Upper lobe of left lung (tissue), 6 donors: ENCODE measurements at regions not wholly inside any gene's neighbourhood (a gene's known extent, or its start where the extent isn't known, plus 50 kb on each side); places are given as distances from the start of the nearest gene placed in this dataset.

Source experiments
- ATAC-seq, 2 donors: fragments of 200-7000 bp; cut with Tn5 transposase; one replicate each; pipeline ENCODE4 v1.9.1; 2022; ENCODE audit warnings: mild to moderate bottlenecking in 2 of 2, moderate library complexity in 2 of 2; ENCODE audit not compliant: low FRiP score in 2 of 2
- DNase-seq, 2 donors: peaks; one replicate each; pipeline ENCODE4 v3.0.0-alpha.2; 2019 to 2020
- H3K27ac ChIP-seq, 4 donors: fragments of 200-600 bp; sonication (generic); one replicate each; pipeline ENCODE4 v1.5.1; 2016 to 2019
- H3K27me3 ChIP-seq, 4 donors: fragments of 200-600 bp; sonication (generic); one replicate each; pipeline ENCODE4 v1.5.1; 2017 to 2019
- H3K36me3 ChIP-seq, 4 donors: fragments of 200-600 bp; sonication (generic); one replicate each; pipeline ENCODE4 v1.5.1; 2016 to 2019
- H3K4me1 ChIP-seq, 4 donors: fragments of 200-600 bp; sonication (generic); one replicate each; pipeline ENCODE4 v1.5.1; 2018 to 2019
- H3K4me3 ChIP-seq, 4 donors: fragments of 200-600 bp; sonication (generic); one replicate each; pipeline ENCODE4 v1.5.1; 2017 to 2019; ENCODE audit warnings: mild to moderate bottlenecking in 2 of 4, moderate library complexity in 1 of 4
- H3K9me3 ChIP-seq, 4 donors: fragments of 200-600 bp; sonication (generic); one replicate each; pipeline ENCODE4 v1.5.1; 2018 to 2019
- EP300 ChIP-seq, 4 donors: sonication (generic); formaldehyde crosslinking; IDR thresholded peaks; one replicate each; pipeline ENCODE4 v1.5.1; 2017; ENCODE audit warnings: antibody characterized with exemption in 4 of 4, control low read depth in 2 of 4
- POLR2A ChIP-seq, 4 donors: fragments of 450-650 bp; IDR thresholded peaks; one replicate each; pipeline ENCODE4 v1.5.1; 2016 to 2017; ENCODE audit warnings: antibody characterized with exemption in 4 of 4, mild to moderate bottlenecking in 2 of 4
- POLR2AphosphoS5 ChIP-seq, 2 donors: sonication (generic); formaldehyde crosslinking; IDR thresholded peaks; one replicate each; pipeline ENCODE4 v1.5.1; 2017; ENCODE audit warnings: antibody characterized with exemption in 2 of 2
- WGBS, 2 donors: methylation state at CpG; one replicate each; pipeline ENCODE4 v1.1.5; 2017 to 2018; 5-methylcytosine and 5-hydroxymethylcytosine counted together
- TF ChIP-seq, protein P1 (sequence below), 6 experiments: fragments of 450-650 bp in 4 of 6; fragments of 200-600 bp in 2 of 6; sonication (generic) in 2 of 6; IDR thresholded peaks; one replicate each; pipeline ENCODE4 v1.5.1; 2016 to 2019; ENCODE audit warnings: antibody characterized with exemption in 6 of 6
- donor health status: DM: no; HTN: no; CAD: no; lungs with moderate emphysema.
- donor health status: DM: no; HTN: yes; CAD: no; lungs with severe emphysema.

DNA sequence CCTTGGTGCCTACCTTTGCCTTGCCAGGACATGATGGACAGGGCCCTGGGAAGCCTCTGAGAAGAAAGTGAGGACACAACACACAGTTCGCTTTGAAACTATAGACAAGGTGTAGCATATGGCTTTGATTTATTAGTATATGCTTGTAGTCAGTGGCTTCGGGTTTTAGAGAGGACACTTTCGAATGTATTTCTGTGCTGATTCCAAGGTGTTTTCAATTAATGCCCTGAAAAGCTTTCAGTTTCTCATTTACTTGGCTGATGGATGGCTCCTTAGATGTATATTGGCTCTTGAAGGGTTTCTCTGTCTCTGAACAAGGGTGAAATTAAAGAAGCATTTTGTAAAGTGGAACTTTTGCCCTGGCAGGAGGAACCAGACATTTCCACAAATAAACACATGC lies 106.9 kb downstream of the POSTN start:
- Histone ChIP-seq H3K27ac (no peak overlapping the region), H3K9me3 (no peaks in the 10 kb centered on the region), H3K27me3 (no peaks in the 10 kb centered on the region), H3K4me1 (no peaks in the 10 kb centered on the region), H3K4me3 (no peak overlapping the region), H3K36me3 (no peaks in the 10 kb centered on the region)
- 79 to 83% methylated on average over 3 of the region's 3 CpGs for WGBS, 2 donors
- TF ChIP-seq POLR2A (IDR thresholded peaks at IDR 0.05) (no peak), POLR2AphosphoS5 (IDR thresholded peaks at IDR 0.05) (no peak), EP300 (IDR thresholded peaks at IDR 0.05) (no peak)
- TF ChIP-seq, protein P1, sequence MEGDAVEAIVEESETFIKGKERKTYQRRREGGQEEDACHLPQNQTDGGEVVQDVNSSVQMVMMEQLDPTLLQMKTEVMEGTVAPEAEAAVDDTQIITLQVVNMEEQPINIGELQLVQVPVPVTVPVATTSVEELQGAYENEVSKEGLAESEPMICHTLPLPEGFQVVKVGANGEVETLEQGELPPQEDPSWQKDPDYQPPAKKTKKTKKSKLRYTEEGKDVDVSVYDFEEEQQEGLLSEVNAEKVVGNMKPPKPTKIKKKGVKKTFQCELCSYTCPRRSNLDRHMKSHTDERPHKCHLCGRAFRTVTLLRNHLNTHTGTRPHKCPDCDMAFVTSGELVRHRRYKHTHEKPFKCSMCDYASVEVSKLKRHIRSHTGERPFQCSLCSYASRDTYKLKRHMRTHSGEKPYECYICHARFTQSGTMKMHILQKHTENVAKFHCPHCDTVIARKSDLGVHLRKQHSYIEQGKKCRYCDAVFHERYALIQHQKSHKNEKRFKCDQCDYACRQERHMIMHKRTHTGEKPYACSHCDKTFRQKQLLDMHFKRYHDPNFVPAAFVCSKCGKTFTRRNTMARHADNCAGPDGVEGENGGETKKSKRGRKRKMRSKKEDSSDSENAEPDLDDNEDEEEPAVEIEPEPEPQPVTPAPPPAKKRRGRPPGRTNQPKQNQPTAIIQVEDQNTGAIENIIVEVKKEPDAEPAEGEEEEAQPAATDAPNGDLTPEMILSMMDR (IDR thresholded peaks at IDR 0.05): no peak
- no peak for ATAC-seq
- no peak for DNase-seq

DNA sequence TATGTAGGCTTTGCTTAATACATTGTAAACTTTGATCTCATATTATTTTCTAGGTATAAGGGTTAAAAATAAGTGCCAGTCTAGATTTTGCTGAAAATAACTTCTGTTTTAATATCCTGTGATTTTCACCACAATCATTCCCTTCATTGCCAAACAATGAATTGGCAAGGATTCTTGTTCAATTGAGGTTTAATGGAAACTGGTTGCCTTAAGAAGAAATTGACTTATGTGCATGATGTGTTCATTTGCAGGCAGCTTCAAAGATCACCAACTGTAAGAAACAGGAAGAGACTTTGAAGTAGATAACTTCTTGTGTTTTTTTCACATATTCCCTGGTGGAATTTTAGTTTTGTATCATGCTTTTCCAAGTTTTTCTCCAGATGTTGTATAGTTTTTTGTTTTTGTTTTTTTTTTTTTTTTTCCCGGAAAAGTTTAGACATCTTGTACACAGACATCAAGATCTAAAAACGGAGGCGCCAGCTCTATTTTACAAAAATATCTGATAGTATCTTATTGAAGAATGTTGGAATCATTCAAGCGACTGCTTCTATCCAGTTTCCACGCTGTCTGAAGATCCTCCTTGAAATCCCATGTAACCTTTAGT lies 108.3 kb downstream of the POSTN start:
- no peak overlapping the region for H3K4me3 ChIP-seq
- H3K36me3 ChIP-seq: no peaks in the 10 kb centered on the region
- ATAC-seq: no peak
- H3K27ac ChIP-seq: no peak overlapping the region
- H3K4me1 ChIP-seq: no peaks in the 10 kb centered on the region
- TF ChIP-seq EP300 (IDR thresholded peaks at IDR 0.05) (no peak), POLR2AphosphoS5 (IDR thresholded peaks at IDR 0.05) (no peak), POLR2A (IDR thresholded peaks at IDR 0.05) (no peak)
- TF ChIP-seq, protein P1 (IDR thresholded peaks at IDR 0.05): no peak
- no peaks in the 10 kb centered on the region for H3K9me3 ChIP-seq
- no peaks in the 10 kb centered on the region for H3K27me3 ChIP-seq
- 83% methylated on average over 5 of the region's 5 CpGs for WGBS, 2 donors
- no peak for DNase-seq

DNA sequence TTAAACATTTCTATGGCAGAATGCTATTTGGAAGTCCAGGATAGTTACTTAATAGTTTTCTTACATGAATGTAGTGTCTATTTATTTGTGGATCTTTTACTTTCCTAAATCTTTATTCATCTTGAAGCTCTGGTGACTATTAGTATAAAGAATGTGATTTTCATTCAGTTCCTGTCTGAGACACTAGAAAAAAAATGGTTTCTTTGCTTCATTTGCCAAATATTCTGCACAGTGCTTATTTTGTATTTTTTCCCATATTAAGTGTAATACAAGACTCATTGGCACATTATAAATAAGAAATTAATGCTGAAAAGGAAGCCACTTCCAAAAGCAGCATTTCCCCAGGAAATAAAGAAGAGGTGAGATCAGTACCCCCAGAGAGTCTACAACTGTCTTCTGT lies 109.8 kb downstream of the POSTN start:
- no peaks in the 10 kb centered on the region for H3K4me1 ChIP-seq
- no peak overlapping the region for H3K27ac ChIP-seq
- no peak overlapping the region for H3K4me3 ChIP-seq
- DNase-seq (no peak), ATAC-seq (peak in 1 of 2 donors; percentile 47)
- no peaks in the 10 kb centered on the region for H3K36me3 ChIP-seq
- H3K9me3 ChIP-seq: no peaks in the 10 kb centered on the region
- TF ChIP-seq POLR2AphosphoS5 (IDR thresholded peaks at IDR 0.05): no peak
- TF ChIP-seq, protein P1 (IDR thresholded peaks at IDR 0.05): no peak
- no peak for TF ChIP-seq EP300 (IDR thresholded peaks at IDR 0.05)
- TF ChIP-seq POLR2A (IDR thresholded peaks at IDR 0.05): no peak
- no peaks in the 10 kb centered on the region for H3K27me3 ChIP-seq

- H3K9me3 ChIP-seq: no peaks in the 10 kb centered on the region
- no peak for ATAC-seq
- H3K27me3 ChIP-seq: no peaks in the 10 kb centered on the region
- no peaks in the 10 kb centered on the region for H3K4me1 ChIP-seq
- TF ChIP-seq, protein P1 (IDR thresholded peaks at IDR 0.05): no peak
- TF ChIP-seq POLR2A (IDR thresholded peaks at IDR 0.05): no peak
- TF ChIP-seq EP300 (IDR thresholded peaks at IDR 0.05): no peak
- no peak for TF ChIP-seq POLR2AphosphoS5 (IDR thresholded peaks at IDR 0.05)
- no peak for DNase-seq
- H3K27ac ChIP-seq: no peak overlapping the region
- WGBS, 2 donors: 30 to 48% methylated on average over 7 of the region's 7 CpGs
- no peak overlapping the region for H3K4me3 ChIP-seq
- H3K36me3 ChIP-seq: no peaks in the 10 kb centered on the region
These were observed 112.3 kb downstream of the POSTN start for GRCh38 chr13:37486171-37486681.

DNA sequence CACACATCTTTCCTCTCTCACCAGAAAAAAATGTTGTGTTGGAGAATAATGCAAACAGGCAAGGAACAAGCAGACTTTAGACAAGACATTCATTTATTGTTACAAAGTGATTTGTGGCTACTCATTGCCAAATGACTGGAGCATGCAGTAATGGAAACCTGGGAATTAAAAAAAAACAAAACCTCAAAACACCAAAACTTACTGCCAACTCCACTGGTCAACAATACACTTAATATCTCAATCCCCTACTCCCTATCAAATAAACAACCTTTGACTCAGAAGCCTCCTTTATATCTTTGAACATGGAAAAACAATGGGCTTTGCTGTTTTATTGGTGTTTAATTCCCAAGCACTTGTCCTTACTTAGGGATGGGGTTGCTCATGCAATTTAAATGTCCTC lies 112.8 kb downstream of the POSTN start:
- H3K4me3 ChIP-seq: no peak overlapping the region
- DNase-seq (no peak), ATAC-seq (peak in 1 of 2 donors; percentile 56)
- H3K27ac ChIP-seq: no peak overlapping the region
- no peaks in the 10 kb centered on the region for H3K36me3 ChIP-seq
- TF ChIP-seq POLR2A (IDR thresholded peaks at IDR 0.05) (no peak), EP300 (IDR thresholded peaks at IDR 0.05) (no peak), POLR2AphosphoS5 (IDR thresholded peaks at IDR 0.05) (no peak)
- TF ChIP-seq, protein P1 (IDR thresholded peaks at IDR 0.05): no peak
- no peaks in the 10 kb centered on the region for H3K4me1 ChIP-seq
- H3K9me3 ChIP-seq: no peaks in the 10 kb centered on the region
- H3K27me3 ChIP-seq: no peaks in the 10 kb centered on the region
